AG04449 (cell line): ENCODE measurements at regions not wholly inside any gene's neighbourhood (a gene's known extent, or its start where the extent isn't known, plus 50 kb on each side); places are given as distances from the start of the nearest gene placed in this dataset.

Experiments
- CTCF ChIA-PET: fragments of 350-600 bp; formaldehyde crosslinking; extraction: SDS; loops from one replicate; lab custom pipeline; 2021; ENCODE audit warnings: antibody characterized with exemption; lab: Yijun Ruan, JAX
- POLR2A ChIA-PET: fragments of 400-600, 350-600 bp; formaldehyde crosslinking; extraction: SDS; loops from one replicate; lab custom pipeline; 2020; ENCODE audit warnings: antibody characterized with exemption, inconsistent platforms; lab: Yijun Ruan, JAX
- DNase-seq: peaks from one replicate; pipeline ENCODE4 v3.0.0-alpha.2; 2010; ENCODE audit warnings: low read depth, low spot score
- H3K4me3 ChIP-seq: 2 replicates; pipeline ENCODE4 v1.5.1; 2011; ENCODE audit warnings: low read depth, mild to moderate bottlenecking, control low read depth, low read length
- CTCF ChIP-seq: IDR thresholded peaks from one replicate; pipeline ENCODE4 v1.5.1; 2011; ENCODE audit warnings: mild to moderate bottlenecking, moderate library complexity, low read length, control low read depth, inconsistent platforms; ENCODE audit not compliant: insufficient read depth; ENCODE audit errors: missing control alignments

GRCh38 chr18:29008809-29009208, 831.9 kb upstream of the CDH2 start:
- ChIA-PET CTCF (no interaction called here), POLR2A (no interaction called here)
- TF ChIP-seq CTCF: no peak

GRCh38 chr18:29007986-29008654, 831.2 kb upstream of the CDH2 start:
- no peak overlapping the region for H3K4me3 ChIP-seq
- no peak for TF ChIP-seq CTCF
- POLR2A ChIA-PET: no interaction called here
- CTCF ChIA-PET: no interaction called here
- no peak for DNase-seq

More at GRCh38 chr18:29008809-29009208, 831.9 kb upstream of the CDH2 start:
- H3K4me3 ChIP-seq: no peak overlapping the region
- no peak for DNase-seq

- TF ChIP-seq CTCF: no peak
- H3K4me3 ChIP-seq: no peak overlapping the region
- POLR2A ChIA-PET: no interaction called here
- DNase-seq: no peak
- CTCF ChIA-PET: interaction anchor here (1.1 to 1.7 kb wide), 2 partner anchors 9 to 17 kb away, joined by 3 to 5 read pairs; no protein-coding TSS in a partner anchor
Measured at GRCh38 chr18:29004921-29005320, 828.0 kb upstream of the CDH2 start.

GRCh38 chr18:29003194-29003593, 826.3 kb upstream of the CDH2 start:
- no peak overlapping the region for H3K4me3 ChIP-seq
- no peak for TF ChIP-seq CTCF
- DNase-seq: no peak
- POLR2A ChIA-PET: no interaction called here
- CTCF ChIA-PET: interaction anchor here (1.4 kb wide), 1 partner anchor 9 kb away, joined by 4 read pairs; no protein-coding TSS in a partner anchor

GRCh38 chr18:29002747-29003146, 825.8 kb upstream of the CDH2 start:
- ChIA-PET CTCF (interaction anchor here (1.4 kb wide), 1 partner anchor 8 kb away, joined by 4 read pairs; no protein-coding TSS in a partner anchor), POLR2A (no interaction called here)
- no peak overlapping the region for H3K4me3 ChIP-seq
- no peak for TF ChIP-seq CTCF
- no peak for DNase-seq

GRCh38 chr18:28999726-29000125, 822.8 kb upstream of the CDH2 start:
- no peak overlapping the region for H3K4me3 ChIP-seq
- no peak for TF ChIP-seq CTCF
- DNase-seq: peak; percentile 73
- CTCF ChIA-PET: interaction anchor here (1.3 kb wide), 1 partner anchor 15 kb away, joined by 3 read pairs; no protein-coding TSS in a partner anchor
- POLR2A ChIA-PET: no interaction called here
